Colonic mucosa (tissue), 4 donors: ENCODE measurements at regions not wholly inside any gene's neighbourhood (a gene's known extent, or its start where the extent isn't known, plus 50 kb on each side); places are given as distances from the start of the nearest gene placed in this dataset.

Experiments
- DNase-seq: peaks from one replicate; pipeline ENCODE4 v3.0.0-alpha.2; 2020
- H3K27ac ChIP-seq: fragments of 200-600 bp; one replicate; pipeline ENCODE4 v1.8.0; 2021
- H3K27me3 ChIP-seq: fragments of 200-600 bp; one replicate; pipeline ENCODE4 v1.8.0; 2021
- H3K36me3 ChIP-seq: fragments of 200-600 bp; one replicate; pipeline ENCODE4 v1.8.0; 2021
- H3K4me1 ChIP-seq: fragments of 200-600 bp; one replicate; pipeline ENCODE4 v1.8.0; 2021; ENCODE audit warnings: mild to moderate bottlenecking
- H3K4me3 ChIP-seq: fragments of 200-600 bp; one replicate; pipeline ENCODE4 v1.8.0; 2021
- H3K9ac ChIP-seq, 2 donors: one replicate each; pipeline ENCODE4 v1.7.0; 2013; ENCODE audit warnings: control low read depth in 2 of 2, low read depth in 2 of 2, low read length in 2 of 2
- H3K9me3 ChIP-seq: fragments of 200-600 bp; one replicate; pipeline ENCODE4 v1.8.0; 2021
- intact Hi-C: fragments of 100-400 bp; cut with DNase I; formaldehyde crosslinking; loops from one replicate; pipeline ENCODE4 v1.14.1; 2022
- TF ChIP-seq, protein P1 (sequence below): fragments of 200-600 bp; IDR thresholded peaks from one replicate; pipeline ENCODE4 v1.8.0; 2022; ENCODE audit warnings: antibody characterized with exemption, mild to moderate bottlenecking
- donor health status: healthy.
- donor health status: DM: no; HTN: no; CAD: no.
- donor health status: DM: no; HTN: no; CAD: no.

DNA sequence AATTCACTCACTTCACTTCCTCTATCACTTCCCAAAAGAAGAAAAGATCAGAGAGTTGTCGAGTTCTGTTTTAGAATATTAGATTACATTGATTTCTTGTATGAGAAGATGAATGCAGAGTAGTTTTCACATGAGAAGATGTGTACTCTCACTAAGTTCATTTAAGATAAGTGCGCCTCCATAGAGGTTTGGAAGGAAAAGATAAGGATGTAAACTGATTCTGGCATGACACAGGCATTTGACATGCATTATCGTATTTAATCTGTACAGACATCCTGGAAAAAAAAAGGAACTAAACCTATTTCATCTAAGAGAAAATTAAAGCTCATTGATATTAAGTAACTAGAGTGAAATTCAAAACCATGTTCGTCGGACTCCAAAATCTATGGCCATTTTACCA is 152.2 kb upstream of the CRIM1 start:
- DNase-seq = no peak
- H3K36me3 ChIP-seq = no peaks in the 10 kb centered on the region
- no peak overlapping the region for H3K9ac ChIP-seq
- no peak overlapping the region for H3K27ac ChIP-seq
- no peaks in the 10 kb centered on the region for H3K4me1 ChIP-seq
- no peaks in the 10 kb centered on the region for H3K27me3 ChIP-seq
- intact Hi-C loops = no loop called here
- TF ChIP-seq, protein P1, sequence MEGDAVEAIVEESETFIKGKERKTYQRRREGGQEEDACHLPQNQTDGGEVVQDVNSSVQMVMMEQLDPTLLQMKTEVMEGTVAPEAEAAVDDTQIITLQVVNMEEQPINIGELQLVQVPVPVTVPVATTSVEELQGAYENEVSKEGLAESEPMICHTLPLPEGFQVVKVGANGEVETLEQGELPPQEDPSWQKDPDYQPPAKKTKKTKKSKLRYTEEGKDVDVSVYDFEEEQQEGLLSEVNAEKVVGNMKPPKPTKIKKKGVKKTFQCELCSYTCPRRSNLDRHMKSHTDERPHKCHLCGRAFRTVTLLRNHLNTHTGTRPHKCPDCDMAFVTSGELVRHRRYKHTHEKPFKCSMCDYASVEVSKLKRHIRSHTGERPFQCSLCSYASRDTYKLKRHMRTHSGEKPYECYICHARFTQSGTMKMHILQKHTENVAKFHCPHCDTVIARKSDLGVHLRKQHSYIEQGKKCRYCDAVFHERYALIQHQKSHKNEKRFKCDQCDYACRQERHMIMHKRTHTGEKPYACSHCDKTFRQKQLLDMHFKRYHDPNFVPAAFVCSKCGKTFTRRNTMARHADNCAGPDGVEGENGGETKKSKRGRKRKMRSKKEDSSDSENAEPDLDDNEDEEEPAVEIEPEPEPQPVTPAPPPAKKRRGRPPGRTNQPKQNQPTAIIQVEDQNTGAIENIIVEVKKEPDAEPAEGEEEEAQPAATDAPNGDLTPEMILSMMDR = no peak
- no peaks in the 10 kb centered on the region for H3K9me3 ChIP-seq
- no peak overlapping the region for H3K4me3 ChIP-seq

DNA sequence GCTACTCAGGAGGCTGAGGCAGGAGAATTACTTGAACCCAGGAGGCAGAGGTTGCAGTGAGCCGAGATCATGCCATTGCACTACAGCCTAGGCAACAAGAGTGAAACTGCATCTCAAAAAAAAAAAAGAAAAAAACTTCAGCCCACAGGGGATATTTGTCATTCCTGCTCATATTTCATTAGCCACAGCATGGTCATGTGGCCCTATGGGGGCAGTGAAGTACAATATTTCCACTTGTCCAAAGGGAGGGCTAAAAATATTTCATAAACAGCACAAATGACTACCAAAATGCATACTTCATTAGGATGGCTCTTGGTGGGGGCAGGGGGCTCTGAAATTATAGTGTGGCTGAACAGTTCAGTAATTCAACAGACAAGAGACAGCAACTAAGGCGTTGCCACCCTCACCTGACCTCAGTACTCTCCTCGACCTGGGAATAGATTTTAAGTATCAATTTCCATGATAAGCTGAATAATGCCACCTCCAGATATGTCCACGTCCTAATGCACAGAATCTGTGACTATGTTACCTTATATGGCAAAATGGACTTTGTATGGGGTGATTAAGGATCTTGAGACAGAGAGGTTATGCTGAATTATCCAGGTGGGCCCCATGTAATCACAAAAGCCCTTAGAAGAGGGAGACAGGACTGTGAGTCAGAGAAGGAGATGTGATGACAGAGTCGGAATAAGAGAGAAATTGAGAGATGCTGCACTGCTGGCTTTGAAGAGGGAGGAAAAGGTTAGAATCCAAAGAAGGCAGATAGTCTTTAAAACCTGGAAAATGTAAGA is 158.2 kb upstream of the CRIM1 start:
- H3K9me3 ChIP-seq = no peaks in the 10 kb centered on the region
- H3K36me3 ChIP-seq = no peaks in the 10 kb centered on the region
- no peaks in the 10 kb centered on the region for H3K4me1 ChIP-seq
- H3K27me3 ChIP-seq = no peaks in the 10 kb centered on the region
- H3K27ac ChIP-seq = no peak overlapping the region
- DNase-seq = no peak
- TF ChIP-seq, protein P1 = no peak
- no peak overlapping the region for H3K4me3 ChIP-seq
- intact Hi-C loops = no loop called here
- H3K9ac ChIP-seq = no peak overlapping the region

DNA sequence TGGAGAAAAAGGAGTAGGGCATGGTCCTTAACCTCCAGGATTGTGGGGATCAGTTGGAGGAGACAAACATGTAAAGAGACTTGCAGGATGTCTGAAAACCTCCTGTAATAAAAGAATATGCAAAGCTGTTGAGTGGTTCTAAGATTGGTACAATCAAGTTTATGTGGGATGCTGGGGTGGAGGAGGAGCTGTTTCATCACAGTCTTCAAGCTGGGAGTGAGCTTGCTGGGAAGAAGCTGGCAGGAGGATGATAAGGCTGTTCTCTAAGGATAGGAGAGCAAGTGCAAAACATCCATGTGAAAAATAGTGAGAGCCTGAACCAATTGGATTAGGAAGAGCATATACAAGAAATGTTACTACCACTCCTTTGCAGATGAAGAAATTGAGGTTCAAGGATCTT is 161.9 kb upstream of the CRIM1 start:
- intact Hi-C loops = no loop called here
- H3K27me3 ChIP-seq = no peaks in the 10 kb centered on the region
- H3K27ac ChIP-seq = no peak overlapping the region
- no peaks in the 10 kb centered on the region for H3K9me3 ChIP-seq
- H3K36me3 ChIP-seq = no peaks in the 10 kb centered on the region
- H3K4me3 ChIP-seq = no peak overlapping the region
- H3K4me1 ChIP-seq = no peaks in the 10 kb centered on the region
- TF ChIP-seq, protein P1 = no peak
- DNase-seq = no peak
- H3K9ac ChIP-seq = no peak overlapping the region

DNA sequence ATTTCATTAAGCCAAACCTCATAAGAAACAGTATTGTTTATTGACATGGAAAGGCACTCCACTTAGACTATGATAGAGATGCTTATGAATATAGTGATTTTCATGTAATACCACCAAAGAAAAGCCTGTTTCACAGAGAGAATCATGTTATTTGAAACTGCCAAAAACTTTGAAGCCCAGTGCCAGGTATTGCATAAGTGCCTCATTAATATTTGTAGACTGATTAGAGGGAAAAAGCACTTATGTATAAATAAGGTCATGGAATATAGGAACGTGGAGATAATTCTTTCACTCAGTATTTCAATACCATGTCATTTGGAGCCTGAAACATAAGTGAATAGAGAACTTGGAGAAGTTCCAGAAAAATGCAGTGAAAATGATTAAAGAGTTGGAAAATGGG is 162.6 kb upstream of the CRIM1 start:
- Histone ChIP-seq H3K27ac (no peak overlapping the region), H3K4me1 (no peaks in the 10 kb centered on the region), H3K27me3 (no peaks in the 10 kb centered on the region), H3K4me3 (no peak overlapping the region), H3K9me3 (no peaks in the 10 kb centered on the region), H3K9ac (no peak overlapping the region), H3K36me3 (no peaks in the 10 kb centered on the region)
- DNase-seq = no peak
- intact Hi-C loops = no loop called here
- TF ChIP-seq, protein P1 = no peak

DNA sequence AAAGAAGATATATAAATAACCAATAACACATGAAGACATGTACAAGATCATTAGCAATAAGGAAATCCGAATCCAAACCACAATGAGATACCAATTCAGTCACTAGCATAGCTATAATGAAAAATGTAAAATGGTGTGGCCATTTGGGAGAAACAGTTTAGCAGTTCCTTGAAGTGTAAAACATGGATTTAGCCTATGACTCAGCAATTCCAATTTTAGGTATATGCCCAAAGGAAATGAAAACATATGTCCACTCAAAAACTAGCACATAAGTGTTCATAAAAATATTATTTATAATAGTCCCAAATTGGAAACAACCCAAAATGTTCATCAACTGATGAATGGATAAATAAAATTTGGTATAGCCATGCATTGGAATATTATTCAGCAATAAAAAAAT is 165.5 kb upstream of the CRIM1 start:
- no peak for DNase-seq
- TF ChIP-seq, protein P1 = no peak
- no peak overlapping the region for H3K9ac ChIP-seq
- no peaks in the 10 kb centered on the region for H3K36me3 ChIP-seq
- H3K4me3 ChIP-seq = no peak overlapping the region
- no peaks in the 10 kb centered on the region for H3K9me3 ChIP-seq
- no peaks in the 10 kb centered on the region for H3K4me1 ChIP-seq
- no peak overlapping the region for H3K27ac ChIP-seq
- no peaks in the 10 kb centered on the region for H3K27me3 ChIP-seq
- intact Hi-C loops = no loop called here
